ENCODE measurements at regions not wholly inside any gene's neighbourhood (a gene's known extent, or its start where the extent isn't known, plus 50 kb on each side); places are given as distances from the start of the nearest gene placed in this dataset.

DNA sequence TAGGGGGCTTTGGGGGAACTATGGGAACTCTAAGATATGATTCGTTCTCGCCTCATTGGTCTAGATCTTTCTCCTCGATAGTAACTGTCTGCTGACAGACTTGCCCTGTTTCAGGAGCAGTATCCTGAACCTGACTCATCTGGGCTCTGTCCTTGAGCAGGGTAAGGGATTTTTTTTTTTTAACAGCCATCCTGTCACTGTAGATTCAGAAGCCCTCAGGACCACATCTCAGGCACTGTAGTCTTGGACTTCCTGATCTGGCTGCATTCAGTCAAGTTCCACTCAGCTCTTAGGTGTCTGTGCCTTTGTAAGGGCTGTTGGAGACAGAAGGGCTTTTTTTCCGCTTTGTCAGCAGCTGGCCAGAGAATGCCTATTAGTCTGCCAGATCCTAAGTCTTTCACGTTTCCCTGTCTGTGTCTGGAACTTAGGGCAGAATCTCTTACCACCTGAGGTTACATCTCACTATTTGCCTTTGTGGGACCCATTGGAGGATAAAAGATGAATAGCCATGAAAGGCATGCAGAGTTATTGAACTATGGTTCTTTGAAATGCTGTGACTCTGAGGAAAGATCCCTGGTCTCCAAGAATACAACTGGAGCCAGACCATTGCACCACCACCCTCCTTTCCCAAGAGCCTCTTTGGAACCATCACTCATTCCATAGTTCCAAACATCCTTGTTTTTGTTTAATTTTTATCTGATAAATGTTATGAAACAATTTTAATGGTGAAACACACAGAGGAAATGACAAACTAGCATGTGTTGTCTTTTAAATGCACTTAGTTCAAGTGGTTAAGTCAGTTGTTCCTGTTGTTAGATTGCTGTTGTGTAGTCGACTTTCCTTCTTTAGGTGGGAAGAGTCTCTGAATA is 49.7 kb upstream of the MACF1 start:
- Histone ChIP-seq H3K4me1 (ENCODE audit: control insufficient read depth, insufficient read depth, low read length) (peaks cover 73% of the 10 kb centered on the region), H3K9ac (ENCODE audit: low read length) (no peak overlapping the region), H3K4me3 (ENCODE audit: low read depth, low read length) (no peak overlapping the region), H3K9me3 (ENCODE audit: control insufficient read depth, insufficient read depth, low read depth, low read length) (no peaks in the 10 kb centered on the region), H3K27ac (ENCODE audit: low read depth, low read length) (no peak overlapping the region; the same call in 1 of the 2 replicates), H3K36me3 (ENCODE audit: control insufficient read depth, insufficient read depth, low read length) (peaks cover 9% of the 10 kb centered on the region), H3K27me3 (ENCODE audit: control insufficient read depth, insufficient read depth, low read length) (no peaks in the 10 kb centered on the region)
